ENCODE measurements at regions not wholly inside any gene's neighbourhood (a gene's known extent, or its start where the extent isn't known, plus 50 kb on each side); places are given as distances from the start of the nearest gene placed in this dataset.

DNA sequence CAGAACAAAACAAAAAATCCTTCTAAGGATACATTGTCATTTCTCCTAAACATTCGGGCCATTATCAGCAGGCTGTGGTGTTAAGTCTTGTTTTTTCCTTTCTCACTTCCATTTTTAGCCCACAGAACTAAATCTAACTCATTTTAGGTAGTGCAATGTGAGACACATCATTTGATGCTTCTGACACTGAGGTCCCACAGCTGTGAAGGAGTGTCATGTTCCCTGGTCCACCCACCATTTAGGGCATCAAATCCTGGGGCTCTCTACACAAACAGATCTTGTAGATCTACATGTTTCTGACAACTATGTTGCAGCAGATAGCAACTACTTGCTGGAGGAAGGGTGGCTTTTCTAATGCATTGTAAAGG, 232.5 kb upstream of the IGFBP3 start (continued):
- TF ChIP-seq, protein P1, sequence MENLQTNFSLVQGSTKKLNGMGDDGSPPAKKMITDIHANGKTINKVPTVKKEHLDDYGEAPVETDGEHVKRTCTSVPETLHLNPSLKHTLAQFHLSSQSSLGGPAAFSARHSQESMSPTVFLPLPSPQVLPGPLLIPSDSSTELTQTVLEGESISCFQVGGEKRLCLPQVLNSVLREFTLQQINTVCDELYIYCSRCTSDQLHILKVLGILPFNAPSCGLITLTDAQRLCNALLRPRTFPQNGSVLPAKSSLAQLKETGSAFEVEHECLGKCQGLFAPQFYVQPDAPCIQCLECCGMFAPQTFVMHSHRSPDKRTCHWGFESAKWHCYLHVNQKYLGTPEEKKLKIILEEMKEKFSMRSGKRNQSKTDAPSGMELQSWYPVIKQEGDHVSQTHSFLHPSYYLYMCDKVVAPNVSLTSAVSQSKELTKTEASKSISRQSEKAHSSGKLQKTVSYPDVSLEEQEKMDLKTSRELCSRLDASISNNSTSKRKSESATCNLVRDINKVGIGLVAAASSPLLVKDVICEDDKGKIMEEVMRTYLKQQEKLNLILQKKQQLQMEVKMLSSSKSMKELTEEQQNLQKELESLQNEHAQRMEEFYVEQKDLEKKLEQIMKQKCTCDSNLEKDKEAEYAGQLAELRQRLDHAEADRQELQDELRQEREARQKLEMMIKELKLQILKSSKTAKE (IDR thresholded peaks at IDR 0.05; ENCODE audit: low read depth, poor library complexity, severe bottlenecking): no peak
- no peak for TF ChIP-seq STAT1 (conservative IDR thresholded peaks at IDR 0.05)
- peak; percentile 4; the same call in 1 of the 2 replicates for TF ChIP-seq BCL11A (IDR thresholded peaks at IDR 0.05; ENCODE audit: low read depth, low read length)
- TF ChIP-seq, protein P2, sequence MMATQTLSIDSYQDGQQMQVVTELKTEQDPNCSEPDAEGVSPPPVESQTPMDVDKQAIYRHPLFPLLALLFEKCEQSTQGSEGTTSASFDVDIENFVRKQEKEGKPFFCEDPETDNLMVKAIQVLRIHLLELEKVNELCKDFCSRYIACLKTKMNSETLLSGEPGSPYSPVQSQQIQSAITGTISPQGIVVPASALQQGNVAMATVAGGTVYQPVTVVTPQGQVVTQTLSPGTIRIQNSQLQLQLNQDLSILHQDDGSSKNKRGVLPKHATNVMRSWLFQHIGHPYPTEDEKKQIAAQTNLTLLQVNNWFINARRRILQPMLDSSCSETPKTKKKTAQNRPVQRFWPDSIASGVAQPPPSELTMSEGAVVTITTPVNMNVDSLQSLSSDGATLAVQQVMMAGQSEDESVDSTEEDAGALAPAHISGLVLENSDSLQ (IDR thresholded peaks at IDR 0.05): peak; percentile 70
- no peak for TF ChIP-seq RAD51 (IDR thresholded peaks at IDR 0.05)
- no peak for TF ChIP-seq ETV6 (conservative IDR thresholded peaks at IDR 0.05 in 1 of 2, IDR thresholded peaks at IDR 0.05 in 1 of 2; ENCODE audit: borderline replicate concordance in 1 of 2, low read depth in 1 of 2)
- peak; percentile 32; the same call in 1 of the 2 replicates for TF ChIP-seq MTA2 (IDR thresholded peaks at IDR 0.05; ENCODE audit: low read depth)
- TF ChIP-seq, protein P3, sequence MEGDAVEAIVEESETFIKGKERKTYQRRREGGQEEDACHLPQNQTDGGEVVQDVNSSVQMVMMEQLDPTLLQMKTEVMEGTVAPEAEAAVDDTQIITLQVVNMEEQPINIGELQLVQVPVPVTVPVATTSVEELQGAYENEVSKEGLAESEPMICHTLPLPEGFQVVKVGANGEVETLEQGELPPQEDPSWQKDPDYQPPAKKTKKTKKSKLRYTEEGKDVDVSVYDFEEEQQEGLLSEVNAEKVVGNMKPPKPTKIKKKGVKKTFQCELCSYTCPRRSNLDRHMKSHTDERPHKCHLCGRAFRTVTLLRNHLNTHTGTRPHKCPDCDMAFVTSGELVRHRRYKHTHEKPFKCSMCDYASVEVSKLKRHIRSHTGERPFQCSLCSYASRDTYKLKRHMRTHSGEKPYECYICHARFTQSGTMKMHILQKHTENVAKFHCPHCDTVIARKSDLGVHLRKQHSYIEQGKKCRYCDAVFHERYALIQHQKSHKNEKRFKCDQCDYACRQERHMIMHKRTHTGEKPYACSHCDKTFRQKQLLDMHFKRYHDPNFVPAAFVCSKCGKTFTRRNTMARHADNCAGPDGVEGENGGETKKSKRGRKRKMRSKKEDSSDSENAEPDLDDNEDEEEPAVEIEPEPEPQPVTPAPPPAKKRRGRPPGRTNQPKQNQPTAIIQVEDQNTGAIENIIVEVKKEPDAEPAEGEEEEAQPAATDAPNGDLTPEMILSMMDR (IDR thresholded peaks at IDR 0.05 in 2 of 3, conservative IDR thresholded peaks at IDR 0.05 in 1 of 3; ENCODE audit: control insufficient read depth in 2 of 3, extremely low read depth in 1 of 3, insufficient read depth in 1 of 3, low read depth in 3 of 3, low read length in 3 of 3): no peak
- TF ChIP-seq SPI1 (IDR thresholded peaks at IDR 0.05; ENCODE audit: borderline replicate concordance, insufficient read depth, low read depth, low read length): no peak; the same call in 1 of the 2 replicates
- peak in 1 of 2 experiments; percentile 44; a peak in 2 of 4 replicates for TF ChIP-seq EP300 (IDR thresholded peaks at IDR 0.05; ENCODE audit: borderline replicate concordance in 1 of 2, control insufficient read depth in 1 of 2, low read depth in 2 of 2, low read length in 2 of 2)
- no peak for TF ChIP-seq YY1 (IDR thresholded peaks at IDR 0.05; ENCODE audit: low read depth, low read length)
- no peak for TF ChIP-seq SMAD5 (IDR thresholded peaks at IDR 0.05; ENCODE audit: low read depth)
- TF ChIP-seq EZH2 (IDR thresholded peaks at IDR 0.05; ENCODE audit: borderline replicate concordance, control insufficient read depth, low read depth, low read length): no peak
- TF ChIP-seq NBN (IDR thresholded peaks at IDR 0.05): 0 out of 2 replicates have a peak, but pooled peaks have one; percentile 44
- TF ChIP-seq, protein P4, sequence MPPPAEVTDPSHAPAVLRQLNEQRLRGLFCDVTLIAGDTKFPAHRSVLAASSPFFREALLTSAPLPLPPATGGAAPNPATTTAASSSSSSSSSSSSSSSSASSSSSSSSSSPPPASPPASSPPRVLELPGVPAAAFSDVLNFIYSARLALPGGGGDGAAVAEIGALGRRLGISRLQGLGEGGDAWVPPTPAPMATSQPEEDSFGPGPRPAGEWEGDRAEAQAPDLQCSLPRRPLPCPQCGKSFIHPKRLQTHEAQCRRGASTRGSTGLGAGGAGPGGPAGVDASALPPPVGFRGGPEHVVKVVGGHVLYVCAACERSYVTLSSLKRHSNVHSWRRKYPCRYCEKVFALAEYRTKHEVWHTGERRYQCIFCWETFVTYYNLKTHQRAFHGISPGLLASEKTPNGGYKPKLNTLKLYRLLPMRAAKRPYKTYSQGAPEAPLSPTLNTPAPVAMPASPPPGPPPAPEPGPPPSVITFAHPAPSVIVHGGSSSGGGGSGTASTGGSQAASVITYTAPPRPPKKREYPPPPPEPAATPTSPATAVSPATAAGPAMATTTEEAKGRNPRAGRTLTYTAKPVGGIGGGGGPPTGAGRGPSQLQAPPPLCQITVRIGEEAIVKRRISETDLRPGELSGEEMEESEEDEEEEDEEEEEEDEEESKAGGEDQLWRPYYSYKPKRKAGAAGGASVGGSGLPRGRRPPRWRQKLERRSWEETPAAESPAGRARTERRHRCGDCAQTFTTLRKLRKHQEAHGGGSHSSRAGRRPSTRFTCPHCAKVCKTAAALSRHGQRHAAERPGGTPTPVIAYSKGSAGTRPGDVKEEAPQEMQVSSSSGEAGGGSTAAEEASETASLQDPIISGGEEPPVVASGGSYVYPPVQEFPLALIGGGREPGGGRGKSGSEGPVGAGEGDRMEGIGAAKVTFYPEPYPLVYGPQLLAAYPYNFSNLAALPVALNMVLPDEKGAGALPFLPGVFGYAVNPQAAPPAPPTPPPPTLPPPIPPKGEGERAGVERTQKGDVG (CRISPR knock-in tag; IDR thresholded peaks at IDR 0.05): no peak
- TF ChIP-seq NFXL1 (IDR thresholded peaks at IDR 0.05; ENCODE audit: borderline replicate concordance): no peak
- TF ChIP-seq MYC (IDR thresholded peaks at IDR 0.05; ENCODE audit: insufficient read depth, insufficient read length, insufficient replicate concordance, low read length, severe bottlenecking): no peak
- TF ChIP-seq SUPT20H (IDR thresholded peaks at IDR 0.05; ENCODE audit: borderline replicate concordance, control insufficient read depth, low read depth, low read length): no peak
